Germinal center (tissue), 1 donor: ENCODE measurements at regions not wholly inside any gene's neighbourhood (a gene's known extent, or its start where the extent isn't known, plus 50 kb on each side); places are given as distances from the start of the nearest gene placed in this dataset.
"Not testable (repeated sequence)": the region's sequence is repeated elsewhere in the genome, so short reads cannot be mapped to it uniquely, and the experiment has no call there.

Experiments
- DNase-seq: peaks from one replicate; pipeline ENCODE4 v3.0.0; 2012; ENCODE audit warnings: mixed read lengths, low spot score

GRCh38 chr13:111589321-111589720 is 268.9 kb downstream of the TEX29 start:
- DNase-seq, result no peak

- no peak for DNase-seq
These were observed 269.6 kb downstream of the TEX29 start for GRCh38 chr13:111589992-111590391.

GRCh38 chr13:111590796-111591195 is 270.4 kb downstream of the TEX29 start:
- DNase-seq, result no peak

- DNase-seq, result not testable (repeated sequence)
These were observed 273.0 kb downstream of the TEX29 start for GRCh38 chr13:111593490-111593889.

- no peak for DNase-seq
These were observed 274.2 kb downstream of the TEX29 start for GRCh38 chr13:111594606-111595005.

GRCh38 chr13:111595276-111595675 is 274.8 kb downstream of the TEX29 start:
- DNase-seq, result no peak

- DNase-seq, result no peak
These were observed 275.3 kb downstream of the TEX29 start for GRCh38 chr13:111595791-111596190.

GRCh38 chr13:111597191-111597611 is 276.8 kb downstream of the TEX29 start:
- no peak for DNase-seq

- no peak for DNase-seq
These were observed 277.2 kb downstream of the TEX29 start for GRCh38 chr13:111597618-111598017.

- no peak for DNase-seq
These were observed 278.3 kb downstream of the TEX29 start for GRCh38 chr13:111598747-111599146.

GRCh38 chr13:111599791-111600190 is 279.3 kb downstream of the TEX29 start:
- no peak for DNase-seq

- no peak for DNase-seq
These were observed 282.4 kb downstream of the TEX29 start for GRCh38 chr13:111602874-111603273.

- DNase-seq, result no peak
These were observed 283.7 kb downstream of the TEX29 start for GRCh38 chr13:111604097-111604496.

GRCh38 chr13:111608556-111608955 is 288.1 kb downstream of the TEX29 start:
- no peak for DNase-seq

- no peak for DNase-seq
These were observed 289.2 kb downstream of the TEX29 start for GRCh38 chr13:111609631-111610030.

GRCh38 chr13:111610081-111610480 is 289.6 kb downstream of the TEX29 start:
- DNase-seq, result no peak

GRCh38 chr13:111610879-111611278 is 290.4 kb downstream of the TEX29 start:
- no peak for DNase-seq

GRCh38 chr13:111611651-111612050 is 291.2 kb downstream of the TEX29 start:
- no peak for DNase-seq

GRCh38 chr13:111612886-111613285 is 292.4 kb downstream of the TEX29 start:
- no peak for DNase-seq

- no peak for DNase-seq
These were observed 293.6 kb downstream of the TEX29 start for GRCh38 chr13:111614009-111614408.

GRCh38 chr13:111614613-111615012 is 294.2 kb downstream of the TEX29 start:
- DNase-seq, result no peak

GRCh38 chr13:111616203-111616602 is 295.8 kb downstream of the TEX29 start:
- DNase-seq, result no peak

- DNase-seq, result no peak
These were observed 299.7 kb downstream of the TEX29 start for GRCh38 chr13:111620166-111620565.

- no peak for DNase-seq
These were observed 300.1 kb downstream of the TEX29 start for GRCh38 chr13:111620586-111620985.

- no peak for DNase-seq
These were observed 300.7 kb downstream of the TEX29 start for GRCh38 chr13:111621164-111621563.
